Effector memory CD4-positive, alpha-beta T cell (primary cell): ENCODE measurements at regions not wholly inside any gene's neighbourhood (a gene's known extent, or its start where the extent isn't known, plus 50 kb on each side); places are given as distances from the start of the nearest gene placed in this dataset.

Experiments
- DNase-seq, 3 donors: peaks; one replicate each; pipeline ENCODE4 v3.0.0-alpha.2; 2020
- H3K27ac ChIP-seq: 2 replicates; pipeline ENCODE4 v1.7.0; 2013; ENCODE audit warnings: mild to moderate bottlenecking, low read length, moderate library complexity; ENCODE audit not compliant: insufficient read depth, poor library complexity, severe bottlenecking
- H3K27me3 ChIP-seq: replicated peaks from 2 replicates; pipeline ENCODE4 v1.7.0; 2013; ENCODE audit warnings: mild to moderate bottlenecking, low read length; ENCODE audit not compliant: insufficient read depth, control insufficient read depth, poor library complexity, severe bottlenecking
- H3K36me3 ChIP-seq: 2 replicates; pipeline ENCODE4 v1.7.0; 2013; ENCODE audit warnings: mild to moderate bottlenecking, low read length, moderate library complexity; ENCODE audit not compliant: control insufficient read depth, insufficient read depth
- H3K4me1 ChIP-seq: 2 replicates; pipeline ENCODE4 v1.7.0; 2013; ENCODE audit warnings: low read length, mild to moderate bottlenecking; ENCODE audit not compliant: control insufficient read depth, insufficient read depth, poor library complexity, severe bottlenecking
- H3K4me3 ChIP-seq: 2 replicates; pipeline ENCODE4 v1.7.0; 2013; ENCODE audit warnings: low read length, low read depth, mild to moderate bottlenecking; ENCODE audit not compliant: insufficient read depth, poor library complexity, severe bottlenecking
- H3K9me3 ChIP-seq: 2 replicates; pipeline ENCODE4 v1.7.0; 2013; ENCODE audit warnings: mild to moderate bottlenecking, low read length, moderate library complexity; ENCODE audit not compliant: control insufficient read depth

DNA sequence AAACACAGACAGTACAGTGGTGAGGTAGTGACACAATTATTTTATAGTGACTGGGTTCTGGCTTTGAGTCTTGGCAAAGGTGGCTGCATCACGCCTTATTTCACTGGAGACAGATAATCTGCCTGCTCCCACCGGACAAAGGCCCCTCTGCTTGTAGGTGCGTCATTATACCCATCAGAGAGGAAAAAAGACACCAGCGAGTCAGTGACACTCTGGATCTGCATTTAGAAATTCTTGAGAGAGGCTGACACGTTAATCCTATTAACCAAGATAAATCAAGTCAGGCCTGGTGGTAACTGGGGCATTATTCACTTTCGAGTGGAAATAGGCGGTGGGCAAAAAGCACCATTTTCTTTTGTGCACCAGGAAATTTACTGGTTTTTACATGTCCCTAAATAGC, 76.2 kb downstream of the NR2F2 start:
- H3K9me3 ChIP-seq = no peaks in the 10 kb centered on the region
- H3K4me3 ChIP-seq = no peak overlapping the region
- DNase-seq = no peak
- H3K36me3 ChIP-seq = no peaks in the 10 kb centered on the region
- H3K4me1 ChIP-seq = no peaks in the 10 kb centered on the region
- no peak overlapping the region for H3K27ac ChIP-seq
- H3K27me3 ChIP-seq = peaks cover 19% of the 10 kb centered on the region

GRCh38 chr15:96407482-96407881, 77.0 kb downstream of the NR2F2 start:
- no peaks in the 10 kb centered on the region for H3K9me3 ChIP-seq
- no peaks in the 10 kb centered on the region for H3K4me1 ChIP-seq
- DNase-seq = no peak
- no peak overlapping the region for H3K4me3 ChIP-seq
- peaks cover 19% of the 10 kb centered on the region for H3K27me3 ChIP-seq
- H3K36me3 ChIP-seq = no peaks in the 10 kb centered on the region
- H3K27ac ChIP-seq = no peak overlapping the region

- H3K4me1 ChIP-seq = no peaks in the 10 kb centered on the region
- H3K27ac ChIP-seq = no peak overlapping the region
- no peaks in the 10 kb centered on the region for H3K36me3 ChIP-seq
- no peak overlapping the region for H3K4me3 ChIP-seq
- no peaks in the 10 kb centered on the region for H3K9me3 ChIP-seq
- DNase-seq = no peak
- peaks cover 19% of the 10 kb centered on the region for H3K27me3 ChIP-seq
Measured at GRCh38 chr15:96408591-96409183, 78.2 kb downstream of the NR2F2 start.

- Histone ChIP-seq H3K27ac (no peak overlapping the region), H3K4me1 (no peaks in the 10 kb centered on the region), H3K4me3 (no peak overlapping the region), H3K27me3 (peaks cover 19% of the 10 kb centered on the region), H3K9me3 (no peaks in the 10 kb centered on the region), H3K36me3 (no peaks in the 10 kb centered on the region)
- no peak for DNase-seq
Measured at GRCh38 chr15:96409215-96410138, 79.0 kb downstream of the NR2F2 start.

GRCh38 chr15:96410175-96411055, 79.9 kb downstream of the NR2F2 start:
- Histone ChIP-seq H3K27ac (no peak overlapping the region), H3K27me3 (peaks cover 25% of the 10 kb centered on the region), H3K9me3 (no peaks in the 10 kb centered on the region), H3K4me3 (no peak overlapping the region), H3K4me1 (no peaks in the 10 kb centered on the region), H3K36me3 (no peaks in the 10 kb centered on the region)
- DNase-seq = no peak

- H3K9me3 ChIP-seq = no peaks in the 10 kb centered on the region
- no peak overlapping the region for H3K27ac ChIP-seq
- H3K4me1 ChIP-seq = no peaks in the 10 kb centered on the region
- H3K36me3 ChIP-seq = no peaks in the 10 kb centered on the region
- peaks cover 33% of the 10 kb centered on the region for H3K27me3 ChIP-seq
- no peak for DNase-seq
- H3K4me3 ChIP-seq = no peak overlapping the region
Measured at GRCh38 chr15:96411056-96412031, 80.8 kb downstream of the NR2F2 start.

DNA sequence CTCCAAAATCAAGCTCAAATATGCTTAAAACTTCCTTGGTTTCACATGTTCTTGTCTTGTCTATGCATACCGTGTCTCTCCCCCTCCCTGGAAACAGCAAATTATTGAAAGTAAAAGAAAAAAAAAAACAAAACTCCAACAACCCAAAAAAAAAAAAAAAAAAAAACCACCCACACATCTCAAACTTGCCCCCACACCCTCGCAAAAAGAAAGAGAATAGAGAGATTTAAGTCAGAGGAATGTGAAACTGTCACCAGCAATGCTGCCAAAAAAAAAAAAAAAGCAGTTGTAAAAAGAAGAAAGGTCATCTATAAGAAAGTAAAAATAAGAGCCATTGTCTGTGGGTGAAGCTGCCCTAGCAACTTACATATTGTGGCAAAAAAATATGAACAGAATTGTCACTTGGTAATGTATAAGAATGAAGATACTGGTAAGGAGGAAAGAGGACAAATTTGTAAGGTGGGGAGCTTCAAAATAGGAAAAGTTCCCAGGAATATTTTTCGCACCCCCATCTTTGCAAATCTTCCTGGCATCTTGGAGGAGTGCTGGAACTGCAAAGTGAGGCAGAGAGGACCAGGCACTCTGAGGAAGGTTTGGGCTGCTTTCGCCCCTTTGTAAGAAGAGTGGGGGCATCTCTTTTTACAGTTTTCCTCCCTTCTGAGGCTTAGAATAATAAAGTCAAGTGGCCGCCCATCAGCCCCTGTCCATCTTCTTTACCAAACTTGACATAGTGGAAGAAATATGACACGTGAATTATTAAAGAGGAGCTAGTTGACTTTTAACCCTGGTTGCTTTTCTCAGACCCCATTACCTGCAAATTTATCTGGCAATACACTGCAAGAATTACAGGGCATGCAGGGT, 81.8 kb downstream of the NR2F2 start:
- Histone ChIP-seq H3K4me1 (no peaks in the 10 kb centered on the region), H3K27me3 (peaks cover 35% of the 10 kb centered on the region), H3K4me3 (no peak overlapping the region), H3K9me3 (no peaks in the 10 kb centered on the region), H3K36me3 (no peaks in the 10 kb centered on the region), H3K27ac (no peak overlapping the region)
- no peak for DNase-seq

DNA sequence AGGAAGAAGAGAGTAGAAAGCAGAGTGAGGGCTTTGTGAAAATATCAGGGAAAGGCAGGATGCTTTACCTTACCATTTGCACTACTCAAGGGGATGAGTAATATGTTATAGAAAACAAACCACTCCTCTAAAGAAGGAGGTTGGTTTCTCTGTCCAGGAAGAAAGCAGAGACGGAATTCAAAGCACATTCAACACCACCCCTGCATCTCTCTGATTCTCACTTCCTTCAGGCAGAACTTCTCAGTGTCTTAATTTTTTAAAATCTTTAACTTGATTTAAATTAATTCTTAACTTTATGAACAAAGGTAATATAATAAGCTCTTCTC, 82.4 kb downstream of the NR2F2 start:
- Histone ChIP-seq H3K27me3 (peaks cover 35% of the 10 kb centered on the region), H3K4me1 (no peaks in the 10 kb centered on the region), H3K36me3 (no peaks in the 10 kb centered on the region), H3K4me3 (no peak overlapping the region), H3K27ac (no peak overlapping the region), H3K9me3 (no peaks in the 10 kb centered on the region)
- DNase-seq = no peak
